ENCODE measurements at regions not wholly inside any gene's neighbourhood (a gene's known extent, or its start where the extent isn't known, plus 50 kb on each side); places are given as distances from the start of the nearest gene placed in this dataset.
"Not testable (repeated sequence)": the region's sequence is repeated elsewhere in the genome, so short reads cannot be mapped to it uniquely, and the experiment has no call there.

DNA sequence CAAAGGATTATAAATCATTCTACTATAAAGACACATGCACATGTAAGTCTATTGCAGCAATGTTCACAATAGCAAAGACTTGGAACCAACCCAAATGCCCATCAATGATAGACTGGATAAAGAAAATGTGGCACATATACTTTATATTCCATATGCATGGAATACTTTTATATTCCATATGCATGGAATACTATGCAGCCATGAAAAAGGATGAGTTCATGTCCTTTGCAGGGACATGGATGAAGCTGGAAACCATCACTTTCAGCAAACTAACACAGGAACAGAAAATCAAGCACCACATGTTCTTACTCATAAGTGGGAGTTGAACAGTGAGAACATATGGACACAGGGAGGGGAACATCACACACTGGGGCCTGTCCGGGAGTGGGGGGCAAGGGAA, 130.3 kb upstream of the RSPO3 start:
- DNase-seq (ENCODE audit: low read depth, low spot score); H3K4me3 ChIP-seq; H3K9ac ChIP-seq (ENCODE audit: control insufficient read depth, insufficient read depth, low read length); ATAC-seq; SMC1A ChIA-PET (ENCODE audit: uncharacterized antibody, unreplicated experiment); H3K4me2 ChIP-seq (ENCODE audit: control insufficient read depth, insufficient read depth); BruUV-seq (replicated peaks); CTCF ChIA-PET; POLR2A ChIA-PET; H3K9me3 ChIP-seq (replicated peaks; ENCODE audit: control insufficient read depth, insufficient read depth, low read length); H4K20me1 ChIP-seq (ENCODE audit: control insufficient read depth, insufficient read depth); H3K4me1 ChIP-seq (ENCODE audit: control insufficient read depth, insufficient read depth, low read length); RAD21 ChIA-PET (ENCODE audit: unreplicated experiment); H3K36me3 ChIP-seq (ENCODE audit: control insufficient read depth in 2 of 2, insufficient read depth in 2 of 2, low read length in 1 of 2); H2AFZ ChIP-seq (ENCODE audit: control insufficient read depth, low read depth, low read length); H3K27ac ChIP-seq (ENCODE audit: control insufficient read depth, insufficient read depth); intact Hi-C loops (cut with micrococcal nuclease; ENCODE audit: unreplicated experiment); H3K27me3 ChIP-seq (replicated peaks in 1 of 2; ENCODE audit: control insufficient read depth in 2 of 2, insufficient read depth in 2 of 2, low read length in 1 of 2); in situ Hi-C loops (cut with MboI); H3K79me2 ChIP-seq (ENCODE audit: control insufficient read depth, insufficient read depth, low read length); FAIRE-seq: not testable (repeated sequence)
- 8% methylated on average over 1 of the region's 1 CpG for WGBS (ENCODE audit: insufficient coverage, insufficient replicate concordance, low lambda C conversion rate, missing lambda C conversion rate)

DNA sequence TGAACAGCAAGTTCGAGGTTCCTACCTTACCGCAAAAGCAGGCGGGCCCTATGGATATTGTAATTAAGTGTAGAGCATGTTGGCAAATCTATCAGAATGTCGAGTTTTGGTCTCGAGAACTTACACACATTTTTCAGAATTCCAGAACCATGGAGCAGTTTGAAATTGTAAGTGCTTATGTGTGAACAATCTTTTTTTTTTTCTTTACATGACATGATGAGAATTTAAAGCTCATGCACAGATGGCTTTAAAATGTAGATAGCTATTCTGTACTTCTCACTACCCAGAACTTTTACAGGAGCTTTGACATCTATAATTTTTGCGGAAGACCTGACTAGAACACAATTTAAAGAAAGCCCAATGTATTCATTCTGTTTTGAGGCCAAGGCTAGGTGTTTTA, 117.8 kb upstream of the RSPO3 start:
- CTCF ChIA-PET: interaction anchor here (1.0 kb wide), 1 partner anchor 9 kb away, joined by 4 read pairs; no protein-coding TSS in a partner anchor
- no peaks in the 10 kb centered on the region for H3K27me3 ChIP-seq (replicated peaks in 1 of 2; ENCODE audit: control insufficient read depth in 2 of 2, insufficient read depth in 2 of 2, low read length in 1 of 2)
- BruUV-seq (replicated peaks): no TSS peak
- no peak overlapping the region for H3K4me3 ChIP-seq
- H2AFZ ChIP-seq (ENCODE audit: control insufficient read depth, low read depth, low read length): no peak overlapping the region
- H4K20me1 ChIP-seq (ENCODE audit: control insufficient read depth, insufficient read depth): no peaks in the 10 kb centered on the region
- RAD21 ChIA-PET (ENCODE audit: unreplicated experiment): no interaction called here
- in situ Hi-C loops (cut with MboI): no loop called here
- intact Hi-C loops (cut with micrococcal nuclease; ENCODE audit: unreplicated experiment): no loop called here
- SMC1A ChIA-PET (ENCODE audit: uncharacterized antibody, unreplicated experiment): interaction anchor here (1.2 kb wide), 1 partner anchor 9 kb away, joined by 3 read pairs; no protein-coding TSS in a partner anchor
- no peak overlapping the region for H3K9ac ChIP-seq (ENCODE audit: control insufficient read depth, insufficient read depth, low read length)
- POLR2A ChIA-PET: no interaction called here
- TF ChIP-seq CHD4 (IDR thresholded peaks at IDR 0.05) (no peak), BHLHE40 (IDR thresholded peaks at IDR 0.05; ENCODE audit: borderline replicate concordance in 1 of 2, low read depth in 2 of 2, low read length in 1 of 2) (no peak), YBX1 (IDR thresholded peaks at IDR 0.05) (no peak)
- TF ChIP-seq, protein P1, sequence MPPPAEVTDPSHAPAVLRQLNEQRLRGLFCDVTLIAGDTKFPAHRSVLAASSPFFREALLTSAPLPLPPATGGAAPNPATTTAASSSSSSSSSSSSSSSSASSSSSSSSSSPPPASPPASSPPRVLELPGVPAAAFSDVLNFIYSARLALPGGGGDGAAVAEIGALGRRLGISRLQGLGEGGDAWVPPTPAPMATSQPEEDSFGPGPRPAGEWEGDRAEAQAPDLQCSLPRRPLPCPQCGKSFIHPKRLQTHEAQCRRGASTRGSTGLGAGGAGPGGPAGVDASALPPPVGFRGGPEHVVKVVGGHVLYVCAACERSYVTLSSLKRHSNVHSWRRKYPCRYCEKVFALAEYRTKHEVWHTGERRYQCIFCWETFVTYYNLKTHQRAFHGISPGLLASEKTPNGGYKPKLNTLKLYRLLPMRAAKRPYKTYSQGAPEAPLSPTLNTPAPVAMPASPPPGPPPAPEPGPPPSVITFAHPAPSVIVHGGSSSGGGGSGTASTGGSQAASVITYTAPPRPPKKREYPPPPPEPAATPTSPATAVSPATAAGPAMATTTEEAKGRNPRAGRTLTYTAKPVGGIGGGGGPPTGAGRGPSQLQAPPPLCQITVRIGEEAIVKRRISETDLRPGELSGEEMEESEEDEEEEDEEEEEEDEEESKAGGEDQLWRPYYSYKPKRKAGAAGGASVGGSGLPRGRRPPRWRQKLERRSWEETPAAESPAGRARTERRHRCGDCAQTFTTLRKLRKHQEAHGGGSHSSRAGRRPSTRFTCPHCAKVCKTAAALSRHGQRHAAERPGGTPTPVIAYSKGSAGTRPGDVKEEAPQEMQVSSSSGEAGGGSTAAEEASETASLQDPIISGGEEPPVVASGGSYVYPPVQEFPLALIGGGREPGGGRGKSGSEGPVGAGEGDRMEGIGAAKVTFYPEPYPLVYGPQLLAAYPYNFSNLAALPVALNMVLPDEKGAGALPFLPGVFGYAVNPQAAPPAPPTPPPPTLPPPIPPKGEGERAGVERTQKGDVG (CRISPR knock-in tag; IDR thresholded peaks at IDR 0.05): no peak
- TF ChIP-seq, protein P2, sequence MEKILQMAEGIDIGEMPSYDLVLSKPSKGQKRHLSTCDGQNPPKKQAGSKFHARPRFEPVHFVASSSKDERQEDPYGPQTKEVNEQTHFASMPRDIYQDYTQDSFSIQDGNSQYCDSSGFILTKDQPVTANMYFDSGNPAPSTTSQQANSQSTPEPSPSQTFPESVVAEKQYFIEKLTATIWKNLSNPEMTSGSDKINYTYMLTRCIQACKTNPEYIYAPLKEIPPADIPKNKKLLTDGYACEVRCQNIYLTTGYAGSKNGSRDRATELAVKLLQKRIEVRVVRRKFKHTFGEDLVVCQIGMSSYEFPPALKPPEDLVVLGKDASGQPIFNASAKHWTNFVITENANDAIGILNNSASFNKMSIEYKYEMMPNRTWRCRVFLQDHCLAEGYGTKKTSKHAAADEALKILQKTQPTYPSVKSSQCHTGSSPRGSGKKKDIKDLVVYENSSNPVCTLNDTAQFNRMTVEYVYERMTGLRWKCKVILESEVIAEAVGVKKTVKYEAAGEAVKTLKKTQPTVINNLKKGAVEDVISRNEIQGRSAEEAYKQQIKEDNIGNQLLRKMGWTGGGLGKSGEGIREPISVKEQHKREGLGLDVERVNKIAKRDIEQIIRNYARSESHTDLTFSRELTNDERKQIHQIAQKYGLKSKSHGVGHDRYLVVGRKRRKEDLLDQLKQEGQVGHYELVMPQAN (conservative IDR thresholded peaks at IDR 0.05): no peak
- DNase-seq (ENCODE audit: low read depth, low spot score) (no peak), ATAC-seq (no peak), FAIRE-seq (no peak)
- no peaks in the 10 kb centered on the region for H3K36me3 ChIP-seq (ENCODE audit: control insufficient read depth in 2 of 2, insufficient read depth in 2 of 2, low read length in 1 of 2)
- H3K79me2 ChIP-seq (ENCODE audit: control insufficient read depth, insufficient read depth, low read length): no peaks in the 10 kb centered on the region
- H3K9me3 ChIP-seq (replicated peaks; ENCODE audit: control insufficient read depth, insufficient read depth, low read length): no peaks in the 10 kb centered on the region
- no peak overlapping the region for H3K4me2 ChIP-seq (ENCODE audit: control insufficient read depth, insufficient read depth)
- no peak overlapping the region for H3K27ac ChIP-seq (ENCODE audit: control insufficient read depth, insufficient read depth)
- WGBS (ENCODE audit: insufficient coverage, insufficient replicate concordance, low lambda C conversion rate, missing lambda C conversion rate): 34% methylated on average over 6 of the region's 6 CpGs
- H3K4me1 ChIP-seq (ENCODE audit: control insufficient read depth, insufficient read depth, low read length): no peaks in the 10 kb centered on the region

All from GM12878 (cell line).